ENCODE measurements at regions not wholly inside any gene's neighbourhood (a gene's known extent, or its start where the extent isn't known, plus 50 kb on each side); places are given as distances from the start of the nearest gene placed in this dataset.

DNA sequence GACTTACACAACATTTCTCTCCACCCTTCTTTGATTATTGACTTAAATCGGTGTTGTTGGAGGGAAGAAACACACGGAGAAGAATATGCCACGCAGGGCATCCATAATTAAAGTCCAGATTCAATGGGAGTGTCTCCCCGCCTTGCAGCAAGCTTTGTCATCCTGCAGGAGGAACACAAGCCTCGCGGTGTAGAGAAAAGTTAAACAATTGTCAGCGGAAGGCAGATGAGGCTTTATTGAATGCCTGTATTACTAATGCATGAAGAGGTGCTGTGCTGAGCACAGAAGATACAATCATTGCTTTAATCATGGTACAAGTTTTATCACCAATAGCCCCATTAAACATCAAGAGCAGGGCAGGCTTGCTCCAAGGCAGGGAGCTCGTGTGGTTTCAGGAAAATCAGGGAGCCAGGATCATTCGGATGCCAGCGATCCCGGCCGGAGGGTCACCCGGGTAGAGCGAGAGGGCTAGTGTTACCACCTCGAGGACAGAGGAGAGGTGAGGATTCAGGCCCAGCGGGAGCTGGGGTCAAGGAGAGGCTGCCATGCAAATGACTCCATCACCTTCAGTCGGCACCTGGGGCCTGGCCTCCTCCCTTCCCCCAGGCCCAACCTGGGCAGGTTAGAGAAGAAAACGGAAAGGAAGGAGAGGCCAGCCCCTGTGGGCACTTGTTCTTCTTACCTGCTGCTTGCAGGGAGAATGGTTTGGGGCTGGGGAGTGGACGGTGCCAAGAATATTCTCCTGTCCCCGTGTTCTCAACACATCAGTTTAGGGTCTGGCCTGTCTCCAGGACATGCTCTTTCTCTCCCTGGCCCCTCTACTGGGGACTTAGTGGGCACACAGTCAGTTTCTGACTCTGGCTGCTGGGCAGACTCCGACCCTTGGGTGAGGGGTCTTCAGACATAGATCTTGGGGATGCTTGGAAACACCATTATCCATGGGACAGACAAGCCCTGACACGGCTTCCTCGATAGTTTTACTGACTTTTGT is 289.5 kb downstream of the IRX2 start:
- Histone ChIP-seq H3K9me3 (ENCODE audit: insufficient read depth, low read depth, low read length) (peaks cover 7% of the 10 kb centered on the region), H3K4me1 (ENCODE audit: insufficient read depth, low read length) (no peaks in the 10 kb centered on the region), H3K27ac (ENCODE audit: low read depth, low read length) (no peak overlapping the region), H3K4me3 (ENCODE audit: insufficient read depth, low read depth, low read length) (no peak overlapping the region), H3K9ac (ENCODE audit: low read length) (no peak overlapping the region), H3K36me3 (ENCODE audit: insufficient read depth, low read length) (no peaks in the 10 kb centered on the region), H3K4me2 (ENCODE audit: low read length) (no peak overlapping the region), H3K79me2 (ENCODE audit: insufficient read depth, low read length) (no peaks in the 10 kb centered on the region), H2AFZ (ENCODE audit: low read depth, low read length) (no peak overlapping the region), H3K27me3 (ENCODE audit: insufficient read depth, low read length) (no peaks in the 10 kb centered on the region), H4K20me1 (ENCODE audit: insufficient read depth, low read length) (no peaks in the 10 kb centered on the region)
- Mint-ChIP-seq H3K4me1 (ENCODE audit: low read depth, unreplicated experiment) (no peaks in the 10 kb centered on the region), H3K36me3 (ENCODE audit: low read depth, unreplicated experiment) (no peaks in the 10 kb centered on the region), H3K27me3 (ENCODE audit: low read depth, unreplicated experiment) (peaks cover 37% of the 10 kb centered on the region), H3K9me3 (ENCODE audit: unreplicated experiment) (no peaks in the 10 kb centered on the region), H3K4me3 (ENCODE audit: unreplicated experiment) (no peak overlapping the region), H3K27ac (ENCODE audit: unreplicated experiment) (no peak overlapping the region)
- TF ChIP-seq CTCF (IDR thresholded peaks at IDR 0.05; ENCODE audit: insufficient read depth, low read depth, low read length) (no peak), EZH2 (IDR thresholded peaks at IDR 0.05; ENCODE audit: insufficient read depth, low read length) (no peak)
- no peak for FAIRE-seq
- no peak for DNase-seq (ENCODE audit: low read depth)

DNA sequence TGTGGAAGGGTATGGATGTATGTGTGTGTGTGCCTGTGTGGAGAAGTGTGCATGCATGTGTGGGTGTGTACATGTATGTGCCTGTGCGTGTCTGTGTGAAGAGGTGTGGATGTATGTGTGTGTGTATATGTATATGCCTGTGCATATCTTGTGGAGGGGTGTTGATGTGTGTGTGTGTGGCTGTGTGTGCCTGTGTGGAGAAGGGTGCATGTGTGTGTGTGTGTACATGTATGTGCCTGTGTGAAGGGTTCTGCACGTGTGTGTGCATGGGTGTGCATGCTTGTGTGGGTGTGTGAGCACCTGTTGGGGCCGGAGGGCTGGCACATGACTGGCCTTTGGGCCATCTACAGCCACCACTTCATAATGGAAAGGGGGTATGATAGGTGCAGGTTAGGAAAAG is 291.4 kb downstream of the IRX2 start:
- H2AFZ ChIP-seq (ENCODE audit: low read depth, low read length) = no peak overlapping the region
- no peak overlapping the region for H3K4me2 ChIP-seq (ENCODE audit: low read length)
- H3K9ac ChIP-seq (ENCODE audit: low read length) = no peak overlapping the region
- Mint-ChIP-seq H3K4me3 (ENCODE audit: unreplicated experiment) (no peak overlapping the region), H3K27me3 (ENCODE audit: low read depth, unreplicated experiment) (peaks cover 42% of the 10 kb centered on the region), H3K27ac (ENCODE audit: unreplicated experiment) (no peak overlapping the region), H3K36me3 (ENCODE audit: low read depth, unreplicated experiment) (no peaks in the 10 kb centered on the region), H3K9me3 (ENCODE audit: unreplicated experiment) (no peaks in the 10 kb centered on the region), H3K4me1 (ENCODE audit: low read depth, unreplicated experiment) (no peaks in the 10 kb centered on the region)
- no peak overlapping the region for H3K4me3 ChIP-seq (ENCODE audit: insufficient read depth, low read depth, low read length)
- no peaks in the 10 kb centered on the region for H3K36me3 ChIP-seq (ENCODE audit: insufficient read depth, low read length)
- peaks cover 7% of the 10 kb centered on the region for H3K9me3 ChIP-seq (ENCODE audit: insufficient read depth, low read depth, low read length)
- no peaks in the 10 kb centered on the region for H3K4me1 ChIP-seq (ENCODE audit: insufficient read depth, low read length)
- no peak for FAIRE-seq
- DNase-seq (ENCODE audit: low read depth) = no peak
- H4K20me1 ChIP-seq (ENCODE audit: insufficient read depth, low read length) = no peaks in the 10 kb centered on the region
- no peaks in the 10 kb centered on the region for H3K27me3 ChIP-seq (ENCODE audit: insufficient read depth, low read length)
- no peaks in the 10 kb centered on the region for H3K79me2 ChIP-seq (ENCODE audit: insufficient read depth, low read length)
- TF ChIP-seq EZH2 (IDR thresholded peaks at IDR 0.05; ENCODE audit: insufficient read depth, low read length) (no peak), CTCF (IDR thresholded peaks at IDR 0.05; ENCODE audit: insufficient read depth, low read depth, low read length) (no peak)
- H3K27ac ChIP-seq (ENCODE audit: low read depth, low read length) = no peak overlapping the region

- Mint-ChIP-seq H3K4me3 (ENCODE audit: unreplicated experiment) (no peak overlapping the region), H3K4me1 (ENCODE audit: low read depth, unreplicated experiment) (no peaks in the 10 kb centered on the region), H3K9me3 (ENCODE audit: unreplicated experiment) (no peaks in the 10 kb centered on the region), H3K27me3 (ENCODE audit: low read depth, unreplicated experiment) (peaks cover 36% of the 10 kb centered on the region), H3K27ac (ENCODE audit: unreplicated experiment) (no peak overlapping the region), H3K36me3 (ENCODE audit: low read depth, unreplicated experiment) (no peaks in the 10 kb centered on the region)
- FAIRE-seq (no peak), DNase-seq (ENCODE audit: low read depth) (no peak)
- Histone ChIP-seq H3K4me3 (ENCODE audit: insufficient read depth, low read depth, low read length) (no peak overlapping the region), H4K20me1 (ENCODE audit: insufficient read depth, low read length) (no peaks in the 10 kb centered on the region), H3K4me2 (ENCODE audit: low read length) (no peak overlapping the region), H3K4me1 (ENCODE audit: insufficient read depth, low read length) (no peaks in the 10 kb centered on the region), H3K36me3 (ENCODE audit: insufficient read depth, low read length) (no peaks in the 10 kb centered on the region), H3K9ac (ENCODE audit: low read length) (no peak overlapping the region), H3K27ac (ENCODE audit: low read depth, low read length) (no peak overlapping the region), H3K9me3 (ENCODE audit: insufficient read depth, low read depth, low read length) (peaks cover 7% of the 10 kb centered on the region), H2AFZ (ENCODE audit: low read depth, low read length) (no peak overlapping the region), H3K79me2 (ENCODE audit: insufficient read depth, low read length) (no peaks in the 10 kb centered on the region), H3K27me3 (ENCODE audit: insufficient read depth, low read length) (no peaks in the 10 kb centered on the region)
- no peak for TF ChIP-seq CTCF (IDR thresholded peaks at IDR 0.05; ENCODE audit: insufficient read depth, low read depth, low read length)
- TF ChIP-seq EZH2 (IDR thresholded peaks at IDR 0.05; ENCODE audit: insufficient read depth, low read length) = no peak
Observed at GRCh38 chr5:2459251-2459650, 292.2 kb downstream of the IRX2 start.

All from astrocyte (in vitro differentiated cells and primary cell).